ENCODE measurements at regions not wholly inside any gene's neighbourhood (a gene's known extent, or its start where the extent isn't known, plus 50 kb on each side); places are given as distances from the start of the nearest gene placed in this dataset.

DNA sequence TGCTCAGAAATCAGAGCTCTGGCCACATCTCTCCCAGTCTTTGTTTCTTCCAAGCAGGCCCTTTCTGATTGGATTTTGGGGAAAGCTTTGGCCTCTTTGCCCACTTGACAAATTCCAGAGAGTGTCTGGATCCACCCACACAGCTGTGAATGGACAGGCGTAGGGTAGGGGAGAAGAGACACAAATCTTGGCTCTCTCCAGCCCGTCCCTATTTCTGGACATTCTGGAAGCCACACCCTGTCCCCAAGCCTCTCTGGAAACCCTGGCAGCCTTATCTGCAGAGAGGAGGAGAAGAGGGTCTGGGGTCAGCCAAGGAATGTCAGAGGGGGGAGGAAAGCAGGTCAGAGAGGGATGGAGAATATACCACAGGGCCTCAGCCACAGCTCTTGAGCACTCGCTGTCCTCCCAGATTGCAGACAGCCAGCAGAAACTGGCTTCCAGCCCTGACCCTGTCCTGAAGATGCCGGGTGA is 59.5 kb upstream of the WNT11 start:
- no peaks in the 10 kb centered on the region for H3K79me1 ChIP-seq (ENCODE audit: insufficient read depth, low read depth, low read length, poor library complexity, severe bottlenecking)
- Mint-ChIP-seq H3K36me3 (ENCODE audit: insufficient read depth in 1 of 3, low read depth in 3 of 3) (no peaks in the 10 kb centered on the region), H3K27me3 (ENCODE audit: low read depth) (peaks cover 7% of the 10 kb centered on the region), H3K4me1 (no peaks in the 10 kb centered on the region), H3K4me3 (no peak overlapping the region), H3K9me3 (no peaks in the 10 kb centered on the region), H3K27ac (no peak overlapping the region)
- no peaks in the 10 kb centered on the region for H4K20me1 ChIP-seq (ENCODE audit: control insufficient read depth, insufficient read depth, insufficient read length)
- no peak overlapping the region for H2BK20ac ChIP-seq (ENCODE audit: low read depth, low read length, poor library complexity, severe bottlenecking)
- H3K9me3 ChIP-seq (ENCODE audit: control insufficient read depth, low read depth, low read length), result no peaks in the 10 kb centered on the region
- no peak overlapping the region for H3K18ac ChIP-seq (ENCODE audit: insufficient read length, low read depth, low read length)
- H3K27ac ChIP-seq (ENCODE audit: insufficient read length, low read depth, low read length), result no peak overlapping the region
- no peak overlapping the region for H4K5ac ChIP-seq (ENCODE audit: insufficient read length, low read depth, low read length)
- DNase-seq, result no peak
- no CpG with 5 or more reads among the region's 4 CpGs for WGBS (ENCODE audit: extremely low coverage, insufficient read length, low lambda C conversion rate)
- TF ChIP-seq, protein P1, sequence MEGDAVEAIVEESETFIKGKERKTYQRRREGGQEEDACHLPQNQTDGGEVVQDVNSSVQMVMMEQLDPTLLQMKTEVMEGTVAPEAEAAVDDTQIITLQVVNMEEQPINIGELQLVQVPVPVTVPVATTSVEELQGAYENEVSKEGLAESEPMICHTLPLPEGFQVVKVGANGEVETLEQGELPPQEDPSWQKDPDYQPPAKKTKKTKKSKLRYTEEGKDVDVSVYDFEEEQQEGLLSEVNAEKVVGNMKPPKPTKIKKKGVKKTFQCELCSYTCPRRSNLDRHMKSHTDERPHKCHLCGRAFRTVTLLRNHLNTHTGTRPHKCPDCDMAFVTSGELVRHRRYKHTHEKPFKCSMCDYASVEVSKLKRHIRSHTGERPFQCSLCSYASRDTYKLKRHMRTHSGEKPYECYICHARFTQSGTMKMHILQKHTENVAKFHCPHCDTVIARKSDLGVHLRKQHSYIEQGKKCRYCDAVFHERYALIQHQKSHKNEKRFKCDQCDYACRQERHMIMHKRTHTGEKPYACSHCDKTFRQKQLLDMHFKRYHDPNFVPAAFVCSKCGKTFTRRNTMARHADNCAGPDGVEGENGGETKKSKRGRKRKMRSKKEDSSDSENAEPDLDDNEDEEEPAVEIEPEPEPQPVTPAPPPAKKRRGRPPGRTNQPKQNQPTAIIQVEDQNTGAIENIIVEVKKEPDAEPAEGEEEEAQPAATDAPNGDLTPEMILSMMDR (conservative IDR thresholded peaks at IDR 0.05), result no peak
- no peak overlapping the region for H4K91ac ChIP-seq (ENCODE audit: insufficient read length, low read depth, low read length)
- no peaks in the 10 kb centered on the region for H3K27me3 ChIP-seq (ENCODE audit: insufficient read depth, low read length)
- H4K8ac ChIP-seq (replicated peaks; ENCODE audit: insufficient read length, low read depth, low read length), result no peak overlapping the region
- H3T11ph ChIP-seq (ENCODE audit: low read length), result no peak overlapping the region
- H2BK15ac ChIP-seq (ENCODE audit: low read depth, low read length), result no peak overlapping the region
- no peak overlapping the region for H2BK12ac ChIP-seq (ENCODE audit: insufficient read length, low read depth, low read length)
- H2BK5ac ChIP-seq (ENCODE audit: insufficient read length, low read length), result no peak overlapping the region
- no peaks in the 10 kb centered on the region for H3K23me2 ChIP-seq (ENCODE audit: insufficient read length, low read depth, low read length, poor library complexity, severe bottlenecking)
- no peak overlapping the region for H3K14ac ChIP-seq (ENCODE audit: insufficient read depth, low read length)
- H3K23ac ChIP-seq (ENCODE audit: insufficient read length, low read depth, low read length), result no peak overlapping the region
- no peak overlapping the region for H3K56ac ChIP-seq (ENCODE audit: insufficient read length, low read depth, low read length)
- no peak overlapping the region for H2AK5ac ChIP-seq (ENCODE audit: insufficient read length, low read length)
- H3K4ac ChIP-seq (ENCODE audit: low read depth, low read length), result no peak overlapping the region
- H2AFZ ChIP-seq (ENCODE audit: low read length), result no peak overlapping the region
- H2BK120ac ChIP-seq (ENCODE audit: low read depth, low read length, poor library complexity, severe bottlenecking), result no peak overlapping the region
- H3K79me2 ChIP-seq (ENCODE audit: insufficient read depth, low read length), result no peaks in the 10 kb centered on the region
- no peaks in the 10 kb centered on the region for H3K4me1 ChIP-seq (ENCODE audit: insufficient read depth, low read length)
- no peak overlapping the region for H3K4me2 ChIP-seq (ENCODE audit: insufficient read depth, insufficient read length, low read length)
- no peak overlapping the region for H3K9ac ChIP-seq (ENCODE audit: extremely low read depth, insufficient read length, low read length)

Measured in H9 (cell line).